IPS DF 6.9 (cell line): ENCODE measurements at regions not wholly inside any gene's neighbourhood (a gene's known extent, or its start where the extent isn't known, plus 50 kb on each side); places are given as distances from the start of the nearest gene placed in this dataset.
"Not testable (repeated sequence)": the region's sequence is repeated elsewhere in the genome, so short reads cannot be mapped to it uniquely, and the experiment has no call there.

Source experiments
- DNase-seq: peaks from one replicate; pipeline ENCODE4 v3.0.0-alpha.2; 2013; ENCODE audit warnings: low read depth, low spot score
- H3K27ac ChIP-seq: one replicate; pipeline ENCODE4 v1.5.1; 2013; ENCODE audit warnings: low read length, control low read depth
- H3K27me3 ChIP-seq: 2 replicates; pipeline ENCODE4 v1.6.1; 2013; ENCODE audit warnings: mild to moderate bottlenecking, low read length; ENCODE audit not compliant: control insufficient read depth, insufficient read depth
- H3K36me3 ChIP-seq: 2 replicates; pipeline ENCODE4 v1.6.1; 2013; ENCODE audit warnings: low read length; ENCODE audit not compliant: control insufficient read depth, insufficient read depth
- H3K4me1 ChIP-seq: 2 replicates; pipeline ENCODE4 v1.6.1; 2013; ENCODE audit warnings: low read length; ENCODE audit not compliant: control insufficient read depth, insufficient read depth
- H3K4me3 ChIP-seq: 2 replicates; pipeline ENCODE4 v1.5.1; 2013; ENCODE audit warnings: mild to moderate bottlenecking, low read length
- H3K9me3 ChIP-seq: 2 replicates; pipeline ENCODE4 v1.6.1; 2013; ENCODE audit warnings: low read length, inconsistent platforms; ENCODE audit not compliant: control insufficient read depth, insufficient read depth
- WGBS: extraction: QIAGEN DNeasy Blood & Tissue Kit; methylation state at CpG from one replicate; pipeline ENCODE4 v1.1.7; 2013; ENCODE audit warnings: mixed read lengths, missing lambda C conversion rate; ENCODE audit not compliant: insufficient read length, insufficient coverage; 5-methylcytosine and 5-hydroxymethylcytosine counted together

GRCh38 chr3:75237477-75237876 lies 426.7 kb upstream of the FRG2C start:
- Histone ChIP-seq H3K4me3 (no peak overlapping the region), H3K27ac (no peak overlapping the region), H3K4me1 (0 out of 2 replicates have a peak, but pooled peaks cover 1% of the 10 kb centered on the region), H3K9me3 (no peaks in the 10 kb centered on the region), H3K27me3 (no peaks in the 10 kb centered on the region), H3K36me3 (no peaks in the 10 kb centered on the region)
- no peak for DNase-seq
- WGBS, result no CpG with 5 or more reads among the region's 3 CpGs

GRCh38 chr3:75241226-75241962 lies 422.7 kb upstream of the FRG2C start:
- H3K36me3 ChIP-seq, H3K4me3 ChIP-seq, H3K27ac ChIP-seq, H3K27me3 ChIP-seq, H3K4me1 ChIP-seq, DNase-seq, H3K9me3 ChIP-seq: not testable (repeated sequence)
- WGBS, result no CpG with 5 or more reads among the region's 5 CpGs

- no CpG with 5 or more reads among the region's 4 CpGs for WGBS
- DNase-seq, result no peak
- no peaks in the 10 kb centered on the region for H3K9me3 ChIP-seq
- H3K36me3 ChIP-seq, result no peaks in the 10 kb centered on the region
- no peaks in the 10 kb centered on the region for H3K4me1 ChIP-seq
- no peak overlapping the region for H3K4me3 ChIP-seq
- no peak overlapping the region for H3K27ac ChIP-seq
- no peaks in the 10 kb centered on the region for H3K27me3 ChIP-seq
Measured at GRCh38 chr3:75242012-75242735, 422.0 kb upstream of the FRG2C start.

GRCh38 chr3:75248974-75249373 lies 415.2 kb upstream of the FRG2C start:
- DNase-seq, result no peak

GRCh38 chr3:75254685-75255084 lies 409.4 kb upstream of the FRG2C start:
- H3K9me3 ChIP-seq, result no peaks in the 10 kb centered on the region
- peaks cover 2% of the 10 kb centered on the region; the same call in 1 of the 2 replicates for H3K4me1 ChIP-seq
- H3K27me3 ChIP-seq, result no peaks in the 10 kb centered on the region
- WGBS, result no CpG with 5 or more reads among the region's 3 CpGs
- peak; percentile 39 for DNase-seq
- H3K4me3 ChIP-seq, result no peak overlapping the region
- no peak overlapping the region for H3K27ac ChIP-seq
- no peaks in the 10 kb centered on the region for H3K36me3 ChIP-seq

More at GRCh38 chr3:75248974-75249373, 415.2 kb upstream of the FRG2C start:
- no peaks in the 10 kb centered on the region for H3K27me3 ChIP-seq
- H3K9me3 ChIP-seq, result no peaks in the 10 kb centered on the region
- no peak overlapping the region for H3K27ac ChIP-seq
- no peak overlapping the region for H3K4me3 ChIP-seq
- no peaks in the 10 kb centered on the region for H3K4me1 ChIP-seq
- no peaks in the 10 kb centered on the region for H3K36me3 ChIP-seq

- not testable (repeated sequence) for H3K27me3 ChIP-seq, H3K36me3 ChIP-seq, H3K9me3 ChIP-seq, H3K4me3 ChIP-seq, H3K4me1 ChIP-seq, DNase-seq, H3K27ac ChIP-seq
- no CpG with 5 or more reads among the region's 5 CpGs for WGBS
Measured at GRCh38 chr3:75258825-75259683, 405.1 kb upstream of the FRG2C start.

- not testable (repeated sequence) for H3K36me3 ChIP-seq, H3K4me3 ChIP-seq, H3K9me3 ChIP-seq, H3K4me1 ChIP-seq, H3K27ac ChIP-seq, DNase-seq, H3K27me3 ChIP-seq
- WGBS, result no CpG with 5 or more reads among the region's 2 CpGs
Measured at GRCh38 chr3:75260975-75261374, 403.2 kb upstream of the FRG2C start.

GRCh38 chr3:75262661-75263060 lies 401.5 kb upstream of the FRG2C start:
- no peaks in the 10 kb centered on the region for H3K4me1 ChIP-seq
- WGBS, result no CpG with 5 or more reads among the region's 1 CpG

GRCh38 chr3:75265897-75266296 lies 398.2 kb upstream of the FRG2C start:
- no peak overlapping the region for H3K27ac ChIP-seq
- H3K4me1 ChIP-seq, result no peaks in the 10 kb centered on the region
- WGBS, result no CpG with 5 or more reads among the region's 3 CpGs
- no peak overlapping the region for H3K4me3 ChIP-seq
- DNase-seq, result no peak
- no peaks in the 10 kb centered on the region for H3K9me3 ChIP-seq
- no peaks in the 10 kb centered on the region for H3K27me3 ChIP-seq
- H3K36me3 ChIP-seq, result no peaks in the 10 kb centered on the region

More at GRCh38 chr3:75262661-75263060, 401.5 kb upstream of the FRG2C start:
- no peak overlapping the region for H3K27ac ChIP-seq
- H3K36me3 ChIP-seq, result no peaks in the 10 kb centered on the region
- H3K4me3 ChIP-seq, result no peak overlapping the region
- no peaks in the 10 kb centered on the region for H3K27me3 ChIP-seq
- no peaks in the 10 kb centered on the region for H3K9me3 ChIP-seq
- no peak for DNase-seq

GRCh38 chr3:75268576-75268975 lies 395.6 kb upstream of the FRG2C start:
- not testable (repeated sequence) for H3K36me3 ChIP-seq, H3K27me3 ChIP-seq, H3K27ac ChIP-seq, DNase-seq, H3K9me3 ChIP-seq, H3K4me3 ChIP-seq, H3K4me1 ChIP-seq
- no CpG with 5 or more reads among the region's 2 CpGs for WGBS
